Right hindlimb (tissue), 1 donor: ENCODE measurements at regions not wholly inside any gene's neighbourhood (a gene's known extent, or its start where the extent isn't known, plus 50 kb on each side); places are given as distances from the start of the nearest gene placed in this dataset.

ENCODE experiments used
- DNase-seq: peaks from one replicate; pipeline ENCODE4 v3.0.0-alpha.2; 2018

- DNase-seq, result no peak
These were observed 917.7 kb upstream of the INTU start for GRCh38 chr4:126715067-126715466.

GRCh38 chr4:126715681-126716080, 917.1 kb upstream of the INTU start:
- no peak for DNase-seq

GRCh38 chr4:126718136-126718535, 914.6 kb upstream of the INTU start:
- DNase-seq, result no peak

- no peak for DNase-seq
These were observed 912.9 kb upstream of the INTU start for GRCh38 chr4:126719852-126720251.

GRCh38 chr4:126725906-126726305, 906.9 kb upstream of the INTU start:
- DNase-seq, result no peak

GRCh38 chr4:126727461-126727860, 905.3 kb upstream of the INTU start:
- no peak for DNase-seq

- DNase-seq, result no peak
These were observed 901.7 kb upstream of the INTU start for GRCh38 chr4:126731062-126731461.

GRCh38 chr4:126733301-126733700, 899.5 kb upstream of the INTU start:
- DNase-seq, result no peak

- DNase-seq, result no peak
These were observed 898.3 kb upstream of the INTU start for GRCh38 chr4:126734465-126734864.

- no peak for DNase-seq
These were observed 897.2 kb upstream of the INTU start for GRCh38 chr4:126735294-126736132.

- no peak for DNase-seq
These were observed 896.6 kb upstream of the INTU start for GRCh38 chr4:126736133-126736518.

- DNase-seq, result no peak
These were observed 894.7 kb upstream of the INTU start for GRCh38 chr4:126737899-126738526.

GRCh38 chr4:126738527-126738923, 894.2 kb upstream of the INTU start:
- no peak for DNase-seq

- no peak for DNase-seq
These were observed 893.8 kb upstream of the INTU start for GRCh38 chr4:126738926-126739325.

- no peak for DNase-seq
These were observed 892.1 kb upstream of the INTU start for GRCh38 chr4:126740687-126741086.

- no peak for DNase-seq
These were observed 890.7 kb upstream of the INTU start for GRCh38 chr4:126742048-126742447.

GRCh38 chr4:126742885-126743284, 889.9 kb upstream of the INTU start:
- no peak for DNase-seq

GRCh38 chr4:126748736-126749135, 884.0 kb upstream of the INTU start:
- no peak for DNase-seq

- DNase-seq, result no peak
These were observed 882.0 kb upstream of the INTU start for GRCh38 chr4:126750723-126751122.

- no peak for DNase-seq
These were observed 880.6 kb upstream of the INTU start for GRCh38 chr4:126752126-126752525.

GRCh38 chr4:126752702-126753101, 880.1 kb upstream of the INTU start:
- DNase-seq, result no peak

- no peak for DNase-seq
These were observed 879.2 kb upstream of the INTU start for GRCh38 chr4:126753592-126753991.

GRCh38 chr4:126755506-126755905, 877.3 kb upstream of the INTU start:
- peak; percentile 71 for DNase-seq

GRCh38 chr4:126756050-126756829, 876.5 kb upstream of the INTU start:
- DNase-seq, result no peak
